Stimulated activated effector memory CD8-positive, alpha-beta T cell treated with anti-CD3 and anti-CD28 coated beads, Interleukin-12 subunit alpha, Interleukin-12 subunit beta, amount 100 ng/mL, for 72 hours (primary cell): ENCODE measurements at regions not wholly inside any gene's neighbourhood (a gene's known extent, or its start where the extent isn't known, plus 50 kb on each side); places are given as distances from the start of the nearest gene placed in this dataset.
A peak's percentile ranks its signal among the peaks of the same experiment; 100 is the strongest.

Experiments used
- ATAC-seq: fragments of 150-1000 bp; cut with Tn5 transposase; 2 replicates; pipeline ENCODE4 v1.10.0; 2021
- DNase-seq, 2 donors: peaks; one replicate each; pipeline ENCODE4 v3.0.0; 2021 to 2022; ENCODE audit warnings: low spot score in 2 of 2
- H3K27ac Mint-ChIP-seq: one replicate; pipeline ENCODE4 v1.8.0; 2022; ENCODE audit warnings: mild to moderate bottlenecking, mixed read lengths
- H3K36me3 Mint-ChIP-seq: one replicate; pipeline ENCODE4 v1.8.0; 2022; ENCODE audit warnings: mild to moderate bottlenecking, mixed read lengths
- H3K4me1 Mint-ChIP-seq: one replicate; pipeline ENCODE4 v1.8.0; 2022; ENCODE audit warnings: mixed read lengths
- H3K4me3 Mint-ChIP-seq: one replicate; pipeline ENCODE4 v1.8.0; 2022; ENCODE audit warnings: mild to moderate bottlenecking, mixed read lengths
- H3K9me3 Mint-ChIP-seq: one replicate; pipeline ENCODE4 v1.8.0; 2022; ENCODE audit warnings: mixed read lengths

- Mint-ChIP-seq H3K9me3 (peaks cover 12% of the 10 kb centered on the region), H3K4me1 (no peaks in the 10 kb centered on the region), H3K27ac (no peak overlapping the region), H3K4me3 (no peak overlapping the region), H3K36me3 (no peaks in the 10 kb centered on the region)
- DNase-seq (no peak), ATAC-seq (no peak)
Measured at GRCh38 chr4:154067786-154068185, 278.9 kb upstream of the SFRP2 start.

GRCh38 chr4:154065368-154065767 is 276.5 kb upstream of the SFRP2 start:
- Mint-ChIP-seq H3K36me3 (no peaks in the 10 kb centered on the region), H3K4me1 (no peaks in the 10 kb centered on the region), H3K27ac (no peak overlapping the region), H3K4me3 (no peak overlapping the region), H3K9me3 (peaks cover 11% of the 10 kb centered on the region)
- ATAC-seq (no peak), DNase-seq (no peak)

- no peaks in the 10 kb centered on the region for H3K4me1 Mint-ChIP-seq
- H3K4me3 Mint-ChIP-seq, result no peak overlapping the region
- H3K36me3 Mint-ChIP-seq, result no peaks in the 10 kb centered on the region
- no peak overlapping the region for H3K27ac Mint-ChIP-seq
- DNase-seq (no peak), ATAC-seq (no peak)
- H3K9me3 Mint-ChIP-seq, result peaks cover 11% of the 10 kb centered on the region
Measured at GRCh38 chr4:154064244-154064643, 275.4 kb upstream of the SFRP2 start.

- no peak overlapping the region for H3K27ac Mint-ChIP-seq
- no peaks in the 10 kb centered on the region for H3K4me1 Mint-ChIP-seq
- ATAC-seq (no peak), DNase-seq (no peak)
- H3K36me3 Mint-ChIP-seq, result no peaks in the 10 kb centered on the region
- H3K4me3 Mint-ChIP-seq, result no peak overlapping the region
- H3K9me3 Mint-ChIP-seq, result peaks cover 10% of the 10 kb centered on the region
Measured at GRCh38 chr4:154049457-154050181, 260.7 kb upstream of the SFRP2 start.

GRCh38 chr4:154047733-154048132 is 258.9 kb upstream of the SFRP2 start:
- no peaks in the 10 kb centered on the region for H3K4me1 Mint-ChIP-seq
- no peak overlapping the region for H3K27ac Mint-ChIP-seq
- H3K4me3 Mint-ChIP-seq, result no peak overlapping the region
- H3K36me3 Mint-ChIP-seq, result no peaks in the 10 kb centered on the region
- peaks cover 3% of the 10 kb centered on the region for H3K9me3 Mint-ChIP-seq
- DNase-seq (no peak), ATAC-seq (peak; percentile 15)

GRCh38 chr4:154044742-154045485 is 256.0 kb upstream of the SFRP2 start:
- H3K4me1 Mint-ChIP-seq, result no peaks in the 10 kb centered on the region
- no peak for DNase-seq
- no peak overlapping the region for H3K4me3 Mint-ChIP-seq
- no peaks in the 10 kb centered on the region for H3K36me3 Mint-ChIP-seq
- no peak for ATAC-seq
- no peaks in the 10 kb centered on the region for H3K9me3 Mint-ChIP-seq
- no peak overlapping the region for H3K27ac Mint-ChIP-seq

GRCh38 chr4:154044108-154044531 is 255.2 kb upstream of the SFRP2 start:
- Mint-ChIP-seq H3K36me3 (no peaks in the 10 kb centered on the region), H3K9me3 (no peaks in the 10 kb centered on the region), H3K27ac (no peak overlapping the region), H3K4me1 (no peaks in the 10 kb centered on the region), H3K4me3 (no peak overlapping the region)
- ATAC-seq, result no peak
- DNase-seq, result no peak

- Mint-ChIP-seq H3K4me3 (no peak overlapping the region), H3K4me1 (no peaks in the 10 kb centered on the region), H3K9me3 (no peaks in the 10 kb centered on the region), H3K36me3 (no peaks in the 10 kb centered on the region), H3K27ac (no peak overlapping the region)
- DNase-seq (no peak), ATAC-seq (no peak)
Measured at GRCh38 chr4:154041640-154042039, 252.8 kb upstream of the SFRP2 start.

- H3K4me3 Mint-ChIP-seq, result no peak overlapping the region
- no peaks in the 10 kb centered on the region for H3K36me3 Mint-ChIP-seq
- no peak overlapping the region for H3K27ac Mint-ChIP-seq
- no peak for DNase-seq
- H3K4me1 Mint-ChIP-seq, result no peaks in the 10 kb centered on the region
- ATAC-seq, result no peak
- H3K9me3 Mint-ChIP-seq, result no peaks in the 10 kb centered on the region
Measured at GRCh38 chr4:154039435-154040343, 250.8 kb upstream of the SFRP2 start.

GRCh38 chr4:154036856-154037255 is 248.0 kb upstream of the SFRP2 start:
- DNase-seq, result no peak
- no peak for ATAC-seq
- Mint-ChIP-seq H3K4me1 (no peaks in the 10 kb centered on the region), H3K4me3 (no peak overlapping the region), H3K27ac (no peak overlapping the region), H3K9me3 (no peaks in the 10 kb centered on the region), H3K36me3 (no peaks in the 10 kb centered on the region)

GRCh38 chr4:154035341-154035740 is 246.5 kb upstream of the SFRP2 start:
- Mint-ChIP-seq H3K36me3 (no peaks in the 10 kb centered on the region), H3K27ac (no peak overlapping the region)
- no peak for DNase-seq

GRCh38 chr4:154033921-154034320 is 245.0 kb upstream of the SFRP2 start:
- no peak overlapping the region for H3K4me3 Mint-ChIP-seq
- no peaks in the 10 kb centered on the region for H3K36me3 Mint-ChIP-seq
- DNase-seq, result no peak
- H3K9me3 Mint-ChIP-seq, result no peaks in the 10 kb centered on the region
- no peak overlapping the region for H3K27ac Mint-ChIP-seq
- ATAC-seq, result no peak
- no peaks in the 10 kb centered on the region for H3K4me1 Mint-ChIP-seq

More at GRCh38 chr4:154035341-154035740, 246.5 kb upstream of the SFRP2 start:
- Mint-ChIP-seq H3K9me3 (no peaks in the 10 kb centered on the region), H3K4me3 (no peak overlapping the region), H3K4me1 (no peaks in the 10 kb centered on the region)
- ATAC-seq, result no peak

GRCh38 chr4:154032914-154033313 is 244.0 kb upstream of the SFRP2 start:
- no peak overlapping the region for H3K4me3 Mint-ChIP-seq
- ATAC-seq (no peak), DNase-seq (no peak)
- H3K27ac Mint-ChIP-seq, result no peak overlapping the region
- H3K36me3 Mint-ChIP-seq, result no peaks in the 10 kb centered on the region
- H3K9me3 Mint-ChIP-seq, result no peaks in the 10 kb centered on the region
- H3K4me1 Mint-ChIP-seq, result no peaks in the 10 kb centered on the region

- no peaks in the 10 kb centered on the region for H3K4me1 Mint-ChIP-seq
- H3K4me3 Mint-ChIP-seq, result no peak overlapping the region
- no peaks in the 10 kb centered on the region for H3K36me3 Mint-ChIP-seq
- DNase-seq, result no peak
- H3K27ac Mint-ChIP-seq, result no peak overlapping the region
- no peaks in the 10 kb centered on the region for H3K9me3 Mint-ChIP-seq
- ATAC-seq, result no peak
Measured at GRCh38 chr4:154030746-154031145, 241.9 kb upstream of the SFRP2 start.

GRCh38 chr4:154030152-154030551 is 241.3 kb upstream of the SFRP2 start:
- Mint-ChIP-seq H3K4me3 (no peak overlapping the region), H3K36me3 (no peaks in the 10 kb centered on the region), H3K9me3 (no peaks in the 10 kb centered on the region), H3K4me1 (no peaks in the 10 kb centered on the region), H3K27ac (no peak overlapping the region)
- no peak for ATAC-seq
- no peak for DNase-seq
